WTC11 (cell line): ENCODE measurements at regions not wholly inside any gene's neighbourhood (a gene's known extent, or its start where the extent isn't known, plus 50 kb on each side); places are given as distances from the start of the nearest gene placed in this dataset.

ENCODE experiments used
- ATAC-seq: fragments of 200-7000 bp; cut with Tn5 transposase; 2 replicates; pipeline ENCODE4 v1.10.0; 2021; ENCODE audit warnings: mild to moderate bottlenecking, moderate library complexity
- CTCF ChIA-PET: fragments of 300-600 bp; sonication (Branson Sonifier 250); formaldehyde crosslinking; loops from one replicate; lab custom pipeline; 2021; ENCODE audit warnings: antibody characterized with exemption; lab: Charles Lee
- POLR2A ChIA-PET: fragments of 350-600 bp; sonication (Branson Sonifier 250); formaldehyde crosslinking; loops from one replicate; lab custom pipeline; 2021; ENCODE audit warnings: antibody characterized with exemption; lab: Charles Lee
- DNase-seq: peaks from one replicate; pipeline ENCODE4 v3.0.0; 2021; ENCODE audit warnings: low spot score
- H3K27ac Mint-ChIP-seq: 2 replicates; pipeline ENCODE4 v1.8.0; 2021; ENCODE audit warnings: mixed read lengths
- H3K27me3 Mint-ChIP-seq: 2 replicates; pipeline ENCODE4 v1.8.0; 2021; ENCODE audit warnings: low read depth, mild to moderate bottlenecking, moderate library complexity, mixed read lengths
- H3K36me3 Mint-ChIP-seq: 2 replicates; pipeline ENCODE4 v1.8.0; 2021; ENCODE audit warnings: mixed read lengths
- H3K4me1 Mint-ChIP-seq: 2 replicates; pipeline ENCODE4 v1.8.0; 2022; ENCODE audit warnings: mixed read lengths
- H3K4me3 Mint-ChIP-seq: 2 replicates; pipeline ENCODE4 v1.8.0; 2021; ENCODE audit warnings: mild to moderate bottlenecking, moderate library complexity, mixed read lengths
- H3K9me3 Mint-ChIP-seq: 2 replicates; pipeline ENCODE4 v1.8.0; 2021; ENCODE audit warnings: mixed read lengths
- ARID4B ChIP-seq: sonication (generic); formaldehyde crosslinking; IDR thresholded peaks from 2 replicates; pipeline ENCODE4 v1.8.0; 2023; ENCODE audit warnings: missing genetic modification reagents, mild to moderate bottlenecking, borderline replicate concordance
- ATF1 ChIP-seq: sonication (generic); formaldehyde crosslinking; IDR thresholded peaks from 2 replicates; pipeline ENCODE4 v1.8.1; 2023; ENCODE audit warnings: mild to moderate bottlenecking, moderate library complexity, missing genetic modification reagents
- ATF3 ChIP-seq: sonication (generic); formaldehyde crosslinking; conservative IDR thresholded peaks from 2 replicates; pipeline ENCODE4 v1.8.1; 2022; ENCODE audit warnings: mild to moderate bottlenecking, missing genetic modification reagents
- ATF6 ChIP-seq: sonication (generic); formaldehyde crosslinking; IDR thresholded peaks from 2 replicates; pipeline ENCODE4 v1.8.1; 2023; ENCODE audit warnings: mild to moderate bottlenecking, missing genetic modification reagents
- ELF4 ChIP-seq: sonication (generic); formaldehyde crosslinking; IDR thresholded peaks from 2 replicates; pipeline ENCODE4 v1.8.1; 2022; ENCODE audit warnings: low read depth, mild to moderate bottlenecking, moderate library complexity, missing genetic modification reagents
- FOXP1 ChIP-seq: sonication (generic); formaldehyde crosslinking; IDR thresholded peaks from 2 replicates; pipeline ENCODE4 v1.8.0; 2022; ENCODE audit warnings: missing genetic modification reagents, mild to moderate bottlenecking, moderate library complexity, borderline replicate concordance
- GABPB1 ChIP-seq: sonication (generic); formaldehyde crosslinking; IDR thresholded peaks from 2 replicates; pipeline ENCODE4 v1.8.1; 2023; ENCODE audit warnings: mild to moderate bottlenecking, missing genetic modification reagents
- GTF2I ChIP-seq: fragments of 250-450 bp; sonication (Bioruptor Pico); conservative IDR thresholded peaks from 2 replicates; pipeline ENCODE4 v1.4.0; 2021; ENCODE audit warnings: mild to moderate bottlenecking
- IRF1 ChIP-seq: sonication (generic); formaldehyde crosslinking; IDR thresholded peaks from 2 replicates; pipeline ENCODE4 v1.8.0; 2023; ENCODE audit warnings: missing genetic modification reagents
- KAT7 ChIP-seq: sonication (generic); formaldehyde crosslinking; IDR thresholded peaks from 2 replicates; pipeline ENCODE4 v1.8.1; 2023; ENCODE audit warnings: missing genetic modification reagents, mild to moderate bottlenecking, borderline replicate concordance
- MXD4 ChIP-seq: fragments of 250-450 bp; sonication (Bioruptor Pico); IDR thresholded peaks from 2 replicates; pipeline ENCODE4 v1.8.0; 2021; ENCODE audit warnings: mild to moderate bottlenecking, moderate library complexity, borderline replicate concordance
- NFE2L1 ChIP-seq: sonication (generic); formaldehyde crosslinking; IDR thresholded peaks from 2 replicates; pipeline ENCODE4 v1.8.1; 2023; ENCODE audit warnings: missing genetic modification reagents
- PRRX2 ChIP-seq: fragments of 250-450 bp; sonication (Bioruptor Pico); IDR thresholded peaks from 2 replicates; pipeline ENCODE4 v1.8.0; 2021; ENCODE audit warnings: mild to moderate bottlenecking
- SMAD3 ChIP-seq: sonication (generic); formaldehyde crosslinking; IDR thresholded peaks from 2 replicates; pipeline ENCODE4 v1.8.0; 2022; ENCODE audit warnings: missing genetic modification reagents, mild to moderate bottlenecking, borderline replicate concordance
- SMAD4 ChIP-seq: sonication (generic); formaldehyde crosslinking; IDR thresholded peaks from 2 replicates; pipeline ENCODE4 v1.8.0; 2022; ENCODE audit warnings: mild to moderate bottlenecking, missing genetic modification reagents
- TCF7 ChIP-seq: sonication (generic); formaldehyde crosslinking; IDR thresholded peaks from 2 replicates; pipeline ENCODE4 v1.8.0; 2022; ENCODE audit warnings: mild to moderate bottlenecking, low read depth, missing genetic modification reagents, moderate library complexity
- TF ChIP-seq, protein P1 (sequence below): fragments of 200-600 bp; IDR thresholded peaks from 2 replicates; pipeline ENCODE4 v1.8.0; 2022; ENCODE audit warnings: antibody characterized with exemption
- TF ChIP-seq, protein P2 (sequence below): sonication (generic); formaldehyde crosslinking; IDR thresholded peaks from 2 replicates; pipeline ENCODE4 v1.8.1; 2023; ENCODE audit warnings: mild to moderate bottlenecking, missing genetic modification reagents, moderate library complexity
- TF ChIP-seq, protein P3 (sequence below): sonication (generic); formaldehyde crosslinking; IDR thresholded peaks from 2 replicates; pipeline ENCODE4 v1.8.0; 2023; ENCODE audit warnings: mild to moderate bottlenecking, missing genetic modification reagents

DNA sequence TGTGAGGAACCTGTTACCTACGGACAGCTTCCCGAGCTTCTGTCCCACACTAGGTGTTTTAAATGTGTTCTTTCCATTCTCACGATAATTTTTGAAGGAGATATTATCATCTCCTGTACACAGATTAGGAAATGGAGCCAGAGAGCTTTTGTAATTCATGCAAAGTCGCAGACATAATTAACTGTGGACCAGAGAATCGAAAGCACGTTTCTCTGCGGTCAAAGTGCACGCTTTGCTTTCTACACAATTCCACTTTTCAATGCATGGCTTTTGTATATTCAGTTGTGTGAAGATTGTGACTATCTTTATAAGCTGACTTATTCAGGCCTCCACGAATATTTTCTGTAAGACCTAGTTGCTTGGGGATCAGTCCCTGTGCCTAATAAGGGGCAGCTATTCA, 81.7 kb upstream of the SLC10A2 start (continued):
- TF ChIP-seq FOXP1 (CRISPR knock-in tag): no peak

- Mint-ChIP-seq H3K9me3 (no peaks in the 10 kb centered on the region), H3K27me3 (no peaks in the 10 kb centered on the region; the same call in 1 of the 2 replicates), H3K4me3 (no peak overlapping the region), H3K36me3 (no peaks in the 10 kb centered on the region), H3K4me1 (no peaks in the 10 kb centered on the region), H3K27ac (no peak overlapping the region)
- ATAC-seq: no peak
- TF ChIP-seq, protein P1, sequence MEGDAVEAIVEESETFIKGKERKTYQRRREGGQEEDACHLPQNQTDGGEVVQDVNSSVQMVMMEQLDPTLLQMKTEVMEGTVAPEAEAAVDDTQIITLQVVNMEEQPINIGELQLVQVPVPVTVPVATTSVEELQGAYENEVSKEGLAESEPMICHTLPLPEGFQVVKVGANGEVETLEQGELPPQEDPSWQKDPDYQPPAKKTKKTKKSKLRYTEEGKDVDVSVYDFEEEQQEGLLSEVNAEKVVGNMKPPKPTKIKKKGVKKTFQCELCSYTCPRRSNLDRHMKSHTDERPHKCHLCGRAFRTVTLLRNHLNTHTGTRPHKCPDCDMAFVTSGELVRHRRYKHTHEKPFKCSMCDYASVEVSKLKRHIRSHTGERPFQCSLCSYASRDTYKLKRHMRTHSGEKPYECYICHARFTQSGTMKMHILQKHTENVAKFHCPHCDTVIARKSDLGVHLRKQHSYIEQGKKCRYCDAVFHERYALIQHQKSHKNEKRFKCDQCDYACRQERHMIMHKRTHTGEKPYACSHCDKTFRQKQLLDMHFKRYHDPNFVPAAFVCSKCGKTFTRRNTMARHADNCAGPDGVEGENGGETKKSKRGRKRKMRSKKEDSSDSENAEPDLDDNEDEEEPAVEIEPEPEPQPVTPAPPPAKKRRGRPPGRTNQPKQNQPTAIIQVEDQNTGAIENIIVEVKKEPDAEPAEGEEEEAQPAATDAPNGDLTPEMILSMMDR: no peak
- TF ChIP-seq MXD4 (CRISPR knock-in tag): no peak
- no peak for TF ChIP-seq GABPB1 (CRISPR knock-in tag)
- no peak for TF ChIP-seq ATF3 (CRISPR knock-in tag)
- TF ChIP-seq IRF1: no peak
- no peak for TF ChIP-seq ATF6
- no peak for TF ChIP-seq TCF7 (CRISPR knock-in tag)
- no peak for TF ChIP-seq NFE2L1 (CRISPR knock-in tag)
- no peak for TF ChIP-seq PRRX2 (CRISPR knock-in tag)
- TF ChIP-seq, protein P2, sequence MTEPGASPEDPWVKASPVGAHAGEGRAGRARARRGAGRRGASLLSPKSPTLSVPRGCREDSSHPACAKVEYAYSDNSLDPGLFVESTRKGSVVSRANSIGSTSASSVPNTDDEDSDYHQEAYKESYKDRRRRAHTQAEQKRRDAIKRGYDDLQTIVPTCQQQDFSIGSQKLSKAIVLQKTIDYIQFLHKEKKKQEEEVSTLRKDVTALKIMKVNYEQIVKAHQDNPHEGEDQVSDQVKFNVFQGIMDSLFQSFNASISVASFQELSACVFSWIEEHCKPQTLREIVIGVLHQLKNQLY (CRISPR knock-in tag): no peak
- POLR2A ChIA-PET: no interaction called here
- CTCF ChIA-PET: no interaction called here
- DNase-seq: no peak
Measured at GRCh38 chr13:103145442-103145841, 79.2 kb upstream of the SLC10A2 start.

DNA sequence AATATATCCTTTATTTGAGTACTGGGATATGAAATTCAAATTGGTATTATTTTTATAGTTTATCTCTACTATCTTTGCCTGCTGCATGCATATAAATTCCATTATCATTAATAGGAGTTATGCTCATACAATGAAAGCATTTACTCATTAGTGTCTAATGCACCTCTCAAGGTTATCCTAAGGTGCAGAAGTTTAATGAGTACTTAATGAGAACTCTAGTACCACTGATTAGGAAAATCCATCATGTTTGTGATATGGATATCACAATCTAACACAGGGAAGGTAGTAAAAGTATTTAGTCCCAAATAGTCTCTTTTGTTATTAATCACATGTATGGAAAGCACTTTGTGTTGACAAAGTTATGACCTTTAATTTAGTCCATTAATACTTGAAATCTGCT, 77.2 kb upstream of the SLC10A2 start:
- no peaks in the 10 kb centered on the region for H3K9me3 Mint-ChIP-seq
- DNase-seq: no peak
- no peak overlapping the region for H3K4me3 Mint-ChIP-seq
- no peak for ATAC-seq
- ChIA-PET POLR2A (no interaction called here), CTCF (no interaction called here)
- TF ChIP-seq ELF4 (CRISPR knock-in tag) (no peak), ATF1 (no peak), ARID4B (CRISPR knock-in tag) (no peak), SMAD3 (no peak), SMAD4 (CRISPR knock-in tag) (no peak), GTF2I (CRISPR knock-in tag) (no peak), KAT7 (CRISPR knock-in tag) (no peak)
- TF ChIP-seq, protein P1: no peak
- TF ChIP-seq, protein P3, sequence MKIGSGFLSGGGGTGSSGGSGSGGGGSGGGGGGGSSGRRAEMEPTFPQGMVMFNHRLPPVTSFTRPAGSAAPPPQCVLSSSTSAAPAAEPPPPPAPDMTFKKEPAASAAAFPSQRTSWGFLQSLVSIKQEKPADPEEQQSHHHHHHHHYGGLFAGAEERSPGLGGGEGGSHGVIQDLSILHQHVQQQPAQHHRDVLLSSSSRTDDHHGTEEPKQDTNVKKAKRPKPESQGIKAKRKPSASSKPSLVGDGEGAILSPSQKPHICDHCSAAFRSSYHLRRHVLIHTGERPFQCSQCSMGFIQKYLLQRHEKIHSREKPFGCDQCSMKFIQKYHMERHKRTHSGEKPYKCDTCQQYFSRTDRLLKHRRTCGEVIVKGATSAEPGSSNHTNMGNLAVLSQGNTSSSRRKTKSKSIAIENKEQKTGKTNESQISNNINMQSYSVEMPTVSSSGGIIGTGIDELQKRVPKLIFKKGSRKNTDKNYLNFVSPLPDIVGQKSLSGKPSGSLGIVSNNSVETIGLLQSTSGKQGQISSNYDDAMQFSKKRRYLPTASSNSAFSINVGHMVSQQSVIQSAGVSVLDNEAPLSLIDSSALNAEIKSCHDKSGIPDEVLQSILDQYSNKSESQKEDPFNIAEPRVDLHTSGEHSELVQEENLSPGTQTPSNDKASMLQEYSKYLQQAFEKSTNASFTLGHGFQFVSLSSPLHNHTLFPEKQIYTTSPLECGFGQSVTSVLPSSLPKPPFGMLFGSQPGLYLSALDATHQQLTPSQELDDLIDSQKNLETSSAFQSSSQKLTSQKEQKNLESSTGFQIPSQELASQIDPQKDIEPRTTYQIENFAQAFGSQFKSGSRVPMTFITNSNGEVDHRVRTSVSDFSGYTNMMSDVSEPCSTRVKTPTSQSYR (CRISPR knock-in tag): no peak
- H3K27ac Mint-ChIP-seq: no peak overlapping the region
- no peaks in the 10 kb centered on the region for H3K36me3 Mint-ChIP-seq
- no peaks in the 10 kb centered on the region for H3K4me1 Mint-ChIP-seq
- H3K27me3 Mint-ChIP-seq: no peaks in the 10 kb centered on the region; the same call in 1 of the 2 replicates
